Epithelial cell of esophagus (primary cell): ENCODE measurements at regions not wholly inside any gene's neighbourhood (a gene's known extent, or its start where the extent isn't known, plus 50 kb on each side); places are given as distances from the start of the nearest gene placed in this dataset.
"Not testable (repeated sequence)": the region's sequence is repeated elsewhere in the genome, so short reads cannot be mapped to it uniquely, and the experiment has no call there.

Experiments
- DNase-seq: peaks from one replicate; pipeline ENCODE4 v3.0.0; 2010; ENCODE audit warnings: low read depth
- H3K4me3 ChIP-seq: 2 replicates; pipeline ENCODE4 v1.5.1; 2011; ENCODE audit warnings: mild to moderate bottlenecking, low read length, control low read depth
- TF ChIP-seq, protein P1 (sequence below): IDR thresholded peaks from 2 replicates; pipeline ENCODE4 v1.5.1; 2011; ENCODE audit warnings: low read depth, mild to moderate bottlenecking, low read length, control low read depth, inconsistent platforms; ENCODE audit not compliant: insufficient read depth; ENCODE audit errors: missing control alignments

DNA sequence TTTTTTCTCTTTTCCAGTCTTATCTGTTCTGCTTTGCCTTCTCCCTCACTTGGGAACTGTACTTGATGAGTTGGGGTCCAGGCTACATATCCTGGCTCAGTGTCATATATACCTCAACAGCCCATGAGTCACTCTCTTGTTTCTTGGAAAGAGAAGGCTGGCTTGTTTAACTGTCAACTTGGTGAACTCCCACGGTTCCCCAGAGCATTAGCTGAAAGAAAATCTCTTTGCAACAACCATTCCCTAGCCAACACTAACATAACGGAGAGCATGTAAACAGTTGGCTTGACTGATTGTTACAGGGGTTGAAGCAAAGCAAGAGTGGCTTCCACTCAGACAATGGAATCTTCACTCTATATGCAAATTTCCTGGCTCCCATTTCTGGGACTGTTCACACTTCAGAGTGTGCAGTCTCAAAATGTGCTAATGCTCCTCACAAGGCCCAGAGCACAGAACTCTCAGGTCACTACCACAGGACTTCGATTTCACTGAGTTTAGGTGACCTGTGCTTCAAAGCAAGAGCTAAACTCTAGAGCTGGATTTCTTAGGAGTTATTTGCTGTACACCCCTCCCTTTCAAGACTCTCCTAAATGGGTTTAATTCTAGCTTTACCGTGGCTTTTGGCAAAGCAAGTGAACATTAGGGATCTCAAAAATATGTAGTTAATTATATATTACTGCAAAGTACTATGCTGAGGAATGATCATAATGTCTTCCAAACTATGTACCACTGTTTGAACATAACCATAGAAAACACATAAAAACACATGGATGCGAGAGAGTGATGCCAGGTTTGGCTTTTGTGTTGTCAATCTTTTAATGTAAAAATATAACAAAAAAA, 609.8 kb downstream of the RFPL4B start:
- TF ChIP-seq, protein P1, sequence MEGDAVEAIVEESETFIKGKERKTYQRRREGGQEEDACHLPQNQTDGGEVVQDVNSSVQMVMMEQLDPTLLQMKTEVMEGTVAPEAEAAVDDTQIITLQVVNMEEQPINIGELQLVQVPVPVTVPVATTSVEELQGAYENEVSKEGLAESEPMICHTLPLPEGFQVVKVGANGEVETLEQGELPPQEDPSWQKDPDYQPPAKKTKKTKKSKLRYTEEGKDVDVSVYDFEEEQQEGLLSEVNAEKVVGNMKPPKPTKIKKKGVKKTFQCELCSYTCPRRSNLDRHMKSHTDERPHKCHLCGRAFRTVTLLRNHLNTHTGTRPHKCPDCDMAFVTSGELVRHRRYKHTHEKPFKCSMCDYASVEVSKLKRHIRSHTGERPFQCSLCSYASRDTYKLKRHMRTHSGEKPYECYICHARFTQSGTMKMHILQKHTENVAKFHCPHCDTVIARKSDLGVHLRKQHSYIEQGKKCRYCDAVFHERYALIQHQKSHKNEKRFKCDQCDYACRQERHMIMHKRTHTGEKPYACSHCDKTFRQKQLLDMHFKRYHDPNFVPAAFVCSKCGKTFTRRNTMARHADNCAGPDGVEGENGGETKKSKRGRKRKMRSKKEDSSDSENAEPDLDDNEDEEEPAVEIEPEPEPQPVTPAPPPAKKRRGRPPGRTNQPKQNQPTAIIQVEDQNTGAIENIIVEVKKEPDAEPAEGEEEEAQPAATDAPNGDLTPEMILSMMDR: no peak
- H3K4me3 ChIP-seq: no peak overlapping the region
- peak; percentile 25 for DNase-seq

- DNase-seq: no peak
- TF ChIP-seq, protein P1: no peak
- no peak overlapping the region for H3K4me3 ChIP-seq
Measured at GRCh38 chr6:112957536-112957916, 610.4 kb downstream of the RFPL4B start.

DNA sequence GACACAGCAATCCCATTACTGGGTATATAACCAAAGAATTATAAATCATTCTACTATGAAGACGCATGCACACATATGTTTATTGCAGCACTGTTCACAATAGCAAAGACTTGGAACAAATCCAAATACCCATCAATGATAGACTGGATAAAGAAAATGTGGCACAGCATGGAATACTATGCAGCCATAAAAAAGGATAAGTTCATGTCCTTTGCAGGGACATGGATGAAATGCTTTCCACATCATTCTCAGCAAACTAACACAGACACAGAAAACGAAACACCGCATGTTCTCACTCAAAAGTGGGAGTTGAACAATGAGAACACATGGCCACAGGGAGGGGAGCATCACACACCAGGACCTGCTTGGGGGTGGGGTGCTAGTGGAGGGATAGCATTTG, 613.0 kb downstream of the RFPL4B start:
- not testable (repeated sequence) for DNase-seq, H3K4me3 ChIP-seq

GRCh38 chr6:112967974-112968373, 620.8 kb downstream of the RFPL4B start:
- DNase-seq: no peak
- H3K4me3 ChIP-seq: no peak overlapping the region
- TF ChIP-seq, protein P1: no peak

GRCh38 chr6:112971651-112972050, 624.5 kb downstream of the RFPL4B start:
- TF ChIP-seq, protein P1: no peak
- no peak for DNase-seq

GRCh38 chr6:112974931-112975330, 627.8 kb downstream of the RFPL4B start:
- H3K4me3 ChIP-seq: not testable (repeated sequence)

More at GRCh38 chr6:112971651-112972050, 624.5 kb downstream of the RFPL4B start:
- H3K4me3 ChIP-seq: no peak overlapping the region

DNA sequence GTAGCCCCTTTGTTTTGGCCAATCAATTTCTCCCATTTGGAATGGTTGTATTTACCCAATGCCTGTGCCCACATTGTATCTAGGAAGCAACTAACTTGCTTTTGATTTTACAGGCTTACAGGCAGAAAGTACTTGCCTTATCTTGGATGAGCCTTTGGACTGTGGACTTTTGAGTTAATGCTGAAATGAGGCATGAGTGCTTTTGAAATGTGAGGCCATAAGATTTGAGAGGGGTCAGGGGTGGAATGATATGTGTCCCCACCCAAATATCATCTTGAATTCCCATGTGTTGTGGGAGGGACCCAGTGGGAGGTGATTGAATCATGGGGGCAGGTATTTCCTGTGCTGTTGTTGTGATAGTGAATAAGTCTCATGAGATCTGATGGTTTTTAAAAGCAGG, 629.4 kb downstream of the RFPL4B start:
- not testable (repeated sequence) for H3K4me3 ChIP-seq, DNase-seq

More at GRCh38 chr6:112974931-112975330, 627.8 kb downstream of the RFPL4B start:
- not testable (repeated sequence) for DNase-seq

DNA sequence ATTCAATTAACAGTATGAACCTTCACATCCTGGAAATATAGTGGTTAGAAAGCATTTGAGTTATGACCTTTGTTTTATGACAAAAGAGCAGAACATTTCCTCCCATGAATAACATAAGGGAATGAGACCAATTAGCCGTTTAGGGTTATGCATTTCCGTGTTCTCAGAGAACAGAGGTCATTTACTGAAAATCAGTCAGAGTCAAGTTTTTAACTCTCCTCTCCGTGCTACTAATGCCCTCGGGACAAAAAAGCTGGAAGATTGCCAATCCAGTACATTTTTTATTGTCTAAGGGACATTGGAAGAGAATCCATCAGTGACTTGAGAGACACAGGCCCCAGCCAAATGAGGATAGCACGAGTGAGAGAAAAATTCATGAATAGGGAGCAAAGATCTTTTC, 632.7 kb downstream of the RFPL4B start:
- TF ChIP-seq, protein P1: no peak
- peak; percentile 6 for DNase-seq
- H3K4me3 ChIP-seq: no peak overlapping the region
